PC-3 (cell line): ENCODE measurements at regions not wholly inside any gene's neighbourhood (a gene's known extent, or its start where the extent isn't known, plus 50 kb on each side); places are given as distances from the start of the nearest gene placed in this dataset.

ENCODE experiments used
- ATAC-seq: fragments of 200-7000 bp; cut with Tn5 transposase; 2 replicates; pipeline ENCODE4 v1.9.1; 2020; ENCODE audit warnings: mild to moderate bottlenecking, moderate library complexity
- BruUV-seq: library from RNA; stranded (reverse); fragments of 400-500 nt; replicated peaks from 2 replicates; lab custom pipeline; 2021; lab: Mats Ljungman, UMichigan
- CTCF ChIA-PET: fragments of 300-600 bp; sonication (Branson Sonifier 250); formaldehyde crosslinking; loops from one replicate; lab custom pipeline; 2022; ENCODE audit warnings: antibody characterized with exemption; lab: Charles Lee
- POLR2A ChIA-PET: fragments of 300-600 bp; sonication (Branson Sonifier 250); formaldehyde crosslinking; loops from one replicate; lab custom pipeline; 2022; ENCODE audit warnings: antibody characterized with exemption; ENCODE audit not compliant: unreplicated experiment; lab: Charles Lee
- DNase-seq: peaks from one replicate; pipeline ENCODE4 v3.0.0-alpha.2; 2015
- H2AFZ ChIP-seq: fragments of 300-600 bp; sonication (generic); 2 replicates; pipeline ENCODE4 v1.6.0; 2016; ENCODE audit warnings: antibody characterized with exemption, low read length
- H3F3A ChIP-seq: fragments of 300-600 bp; sonication (generic); one replicate; pipeline ENCODE4 v1.6.0; 2017; ENCODE audit warnings: antibody characterized with exemption, low read length, control low read depth, mild to moderate bottlenecking; ENCODE audit not compliant: unreplicated experiment
- H3K27ac ChIP-seq: fragments of 300-600 bp; sonication (generic); 2 replicates; pipeline ENCODE4 v1.5.1; 2016; ENCODE audit warnings: mild to moderate bottlenecking, low read length
- H3K27me3 ChIP-seq: fragments of 300-600 bp; sonication (generic); 2 replicates; pipeline ENCODE4 v1.6.1; 2016; ENCODE audit warnings: low read length, mixed read lengths
- H3K36me3 ChIP-seq: fragments of 300-600 bp; sonication (generic); 2 replicates; pipeline ENCODE4 v1.6.1; 2016; ENCODE audit warnings: low read depth, mixed run types, low read length, mixed read lengths
- H3K4me1 ChIP-seq: fragments of 300-600 bp; sonication (generic); 2 replicates; pipeline ENCODE4 v1.5.1; 2016; ENCODE audit warnings: low read length; ENCODE audit not compliant: insufficient read depth
- H3K4me2 ChIP-seq: fragments of 300-600 bp; sonication (generic); 2 replicates; pipeline ENCODE4 v1.6.0; 2016; ENCODE audit warnings: low read length
- H3K4me3 ChIP-seq: fragments of 300-600 bp; sonication (generic); 2 replicates; pipeline ENCODE4 v1.5.1; 2016; ENCODE audit warnings: mild to moderate bottlenecking, low read length, mixed read lengths
- H3K79me2 ChIP-seq: fragments of 300-600 bp; sonication (generic); 2 replicates; pipeline ENCODE4 v1.6.1; 2017; ENCODE audit warnings: low read length, mixed read lengths
- H3K9ac ChIP-seq: fragments of 300-600 bp; sonication (generic); 2 replicates; pipeline ENCODE4 v1.6.0; 2016; ENCODE audit warnings: mild to moderate bottlenecking, low read length
- H3K9me2 ChIP-seq: fragments of 300-600 bp; sonication (generic); replicated peaks from 2 replicates; pipeline ENCODE4 v1.6.1; 2016; ENCODE audit warnings: mixed run types, low read length, mixed read lengths
- H3K9me3 ChIP-seq: fragments of 300-600 bp; sonication (generic); 2 replicates; pipeline ENCODE4 v1.6.1; 2016; ENCODE audit warnings: low read length, mixed read lengths
- H4K20me1 ChIP-seq: fragments of 300-600 bp; sonication (generic); 2 replicates; pipeline ENCODE4 v1.6.1; 2016; ENCODE audit warnings: low read length, mixed read lengths
- EZH2 ChIP-seq: fragments of 300-600 bp; sonication (generic); IDR thresholded peaks from one replicate; pipeline ENCODE4 v1.6.1; 2017; ENCODE audit warnings: antibody characterized with exemption, mild to moderate bottlenecking, low read length; ENCODE audit not compliant: unreplicated experiment
- EZH2phosphoT487 ChIP-seq: fragments of 300-600 bp; sonication (generic); IDR thresholded peaks from 2 replicates; pipeline ENCODE4 v1.6.1; 2018; ENCODE audit warnings: mild to moderate bottlenecking, antibody characterized with exemption, low read length, borderline replicate concordance
- intact Hi-C: fragments of 100-400 bp; cut with micrococcal nuclease; formaldehyde crosslinking; loops from 2 replicates; pipeline ENCODE4 v1.9.0; 2023
- TF ChIP-seq, protein P1 (sequence below): fragments of 300-600 bp; sonication (generic); conservative IDR thresholded peaks from 2 replicates; pipeline ENCODE4 v1.5.1; 2017; ENCODE audit warnings: antibody characterized with exemption, low read depth, mild to moderate bottlenecking, low read length

- no peaks in the 10 kb centered on the region for H3K4me1 ChIP-seq
- intact Hi-C loops, result loop anchor here (5.0 kb wide), 1 partner anchor 177 kb away; no protein-coding TSS in a partner anchor
- no peak overlapping the region for H3K27ac ChIP-seq
- no peaks in the 10 kb centered on the region for H3K36me3 ChIP-seq
- no peak overlapping the region for H2AFZ ChIP-seq
- no peaks in the 10 kb centered on the region for H3K9me3 ChIP-seq
- no peak overlapping the region for H3K4me3 ChIP-seq
- H3K79me2 ChIP-seq, result no peaks in the 10 kb centered on the region
- peaks cover 81% of the 10 kb centered on the region for H3K27me3 ChIP-seq
- no peaks in the 10 kb centered on the region for H4K20me1 ChIP-seq
- TF ChIP-seq EZH2phosphoT487, result no peak
- no peak for TF ChIP-seq EZH2
- TF ChIP-seq, protein P1, sequence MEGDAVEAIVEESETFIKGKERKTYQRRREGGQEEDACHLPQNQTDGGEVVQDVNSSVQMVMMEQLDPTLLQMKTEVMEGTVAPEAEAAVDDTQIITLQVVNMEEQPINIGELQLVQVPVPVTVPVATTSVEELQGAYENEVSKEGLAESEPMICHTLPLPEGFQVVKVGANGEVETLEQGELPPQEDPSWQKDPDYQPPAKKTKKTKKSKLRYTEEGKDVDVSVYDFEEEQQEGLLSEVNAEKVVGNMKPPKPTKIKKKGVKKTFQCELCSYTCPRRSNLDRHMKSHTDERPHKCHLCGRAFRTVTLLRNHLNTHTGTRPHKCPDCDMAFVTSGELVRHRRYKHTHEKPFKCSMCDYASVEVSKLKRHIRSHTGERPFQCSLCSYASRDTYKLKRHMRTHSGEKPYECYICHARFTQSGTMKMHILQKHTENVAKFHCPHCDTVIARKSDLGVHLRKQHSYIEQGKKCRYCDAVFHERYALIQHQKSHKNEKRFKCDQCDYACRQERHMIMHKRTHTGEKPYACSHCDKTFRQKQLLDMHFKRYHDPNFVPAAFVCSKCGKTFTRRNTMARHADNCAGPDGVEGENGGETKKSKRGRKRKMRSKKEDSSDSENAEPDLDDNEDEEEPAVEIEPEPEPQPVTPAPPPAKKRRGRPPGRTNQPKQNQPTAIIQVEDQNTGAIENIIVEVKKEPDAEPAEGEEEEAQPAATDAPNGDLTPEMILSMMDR, result no peak
- DNase-seq (no peak), ATAC-seq (no peak)
- POLR2A ChIA-PET, result no interaction called here
- no peaks in the 10 kb centered on the region for H3F3A ChIP-seq
- H3K4me2 ChIP-seq, result no peak overlapping the region
- no TSS peak for BruUV-seq
- H3K9me2 ChIP-seq, result no peaks in the 10 kb centered on the region
- CTCF ChIA-PET, result interaction anchor here (0.6 kb wide), 1 partner anchor 278 kb away, joined by 3 read pairs; no protein-coding TSS in a partner anchor
- no peak overlapping the region for H3K9ac ChIP-seq
Observed at GRCh38 chr1:231094421-231094820, 54.4 kb upstream of the FAM89A start.

GRCh38 chr1:231093156-231093922 is 53.3 kb upstream of the FAM89A start:
- DNase-seq (no peak), ATAC-seq (peak; percentile 54)
- TF ChIP-seq, protein P1, result no peak
- TF ChIP-seq EZH2phosphoT487 (no peak), EZH2 (no peak)
- no peaks in the 10 kb centered on the region for H3K9me2 ChIP-seq
- H3K9ac ChIP-seq, result no peak overlapping the region
- no peaks in the 10 kb centered on the region for H3K36me3 ChIP-seq
- intact Hi-C loops, result loop anchor here (5.0 kb wide), 1 partner anchor 176 kb away; no protein-coding TSS in a partner anchor
- ChIA-PET POLR2A (no interaction called here), CTCF (interaction anchor here (0.6 kb wide), 1 partner anchor 277 kb away, joined by 3 read pairs; no protein-coding TSS in a partner anchor)
- H3K79me2 ChIP-seq, result no peaks in the 10 kb centered on the region
- H3K9me3 ChIP-seq, result no peaks in the 10 kb centered on the region
- H3K4me3 ChIP-seq, result no peak overlapping the region
- no peak overlapping the region for H3K4me2 ChIP-seq
- peaks cover 82% of the 10 kb centered on the region for H3K27me3 ChIP-seq
- BruUV-seq, result no TSS peak
- no peak overlapping the region for H3K27ac ChIP-seq
- no peaks in the 10 kb centered on the region for H4K20me1 ChIP-seq
- H3F3A ChIP-seq, result no peaks in the 10 kb centered on the region
- H3K4me1 ChIP-seq, result no peaks in the 10 kb centered on the region
- H2AFZ ChIP-seq, result no peak overlapping the region

GRCh38 chr1:231092380-231092779 is 52.3 kb upstream of the FAM89A start:
- H3K4me2 ChIP-seq, result no peak overlapping the region

More at GRCh38 chr1:231092380-231092779, 52.3 kb upstream of the FAM89A start:
- BruUV-seq, result no TSS peak
- POLR2A ChIA-PET, result no interaction called here
- H3K9me2 ChIP-seq, result no peaks in the 10 kb centered on the region
- no peaks in the 10 kb centered on the region for H3K9me3 ChIP-seq
- no peaks in the 10 kb centered on the region for H3K79me2 ChIP-seq
- peaks cover 80% of the 10 kb centered on the region for H3K27me3 ChIP-seq
- H4K20me1 ChIP-seq, result no peaks in the 10 kb centered on the region
- ATAC-seq (no peak), DNase-seq (no peak)
- intact Hi-C loops, result loop anchor here (5.0 kb wide), 1 partner anchor 175 kb away; no protein-coding TSS in a partner anchor
- no peak overlapping the region for H3K4me3 ChIP-seq
- no peak overlapping the region for H2AFZ ChIP-seq
- no peaks in the 10 kb centered on the region for H3K4me1 ChIP-seq
- no peak overlapping the region for H3K27ac ChIP-seq
- CTCF ChIA-PET, result interaction anchor here (0.6 kb wide), 1 partner anchor 1833 kb away, joined by 11 read pairs; no protein-coding TSS in a partner anchor
- H3K9ac ChIP-seq, result no peak overlapping the region
- H3F3A ChIP-seq, result no peaks in the 10 kb centered on the region
- TF ChIP-seq EZH2 (no peak), EZH2phosphoT487 (no peak)
- TF ChIP-seq, protein P1, result no peak
- no peaks in the 10 kb centered on the region for H3K36me3 ChIP-seq
